ENCODE measurements at regions not wholly inside any gene's neighbourhood (a gene's known extent, or its start where the extent isn't known, plus 50 kb on each side); places are given as distances from the start of the nearest gene placed in this dataset.

- in situ Hi-C loops (cut with MboI; ENCODE audit: low pct_unique_long_range_greater_than_20kb, low sequenced_read_pairs, unreplicated experiment) = no loop called here
- TF ChIP-seq CTCF (IDR thresholded peaks at IDR 0.05; ENCODE audit: extremely low read depth, insufficient read depth, missing control alignments) = no peak
- DNase-seq (ENCODE audit: low spot score) = no peak
Observed at GRCh38 chr18:78685250-78685979, 294.2 kb upstream of the SALL3 start.

- in situ Hi-C loops (cut with MboI; ENCODE audit: low pct_unique_long_range_greater_than_20kb, low sequenced_read_pairs, unreplicated experiment) = no loop called here
- no peak for TF ChIP-seq CTCF (IDR thresholded peaks at IDR 0.05; ENCODE audit: extremely low read depth, insufficient read depth, missing control alignments)
- no peak for DNase-seq (ENCODE audit: low spot score)
Observed at GRCh38 chr18:78685980-78686530, 293.6 kb upstream of the SALL3 start.

- no peak for DNase-seq (ENCODE audit: low spot score)
- TF ChIP-seq CTCF (IDR thresholded peaks at IDR 0.05; ENCODE audit: extremely low read depth, insufficient read depth, missing control alignments) = no peak
- in situ Hi-C loops (cut with MboI; ENCODE audit: low pct_unique_long_range_greater_than_20kb, low sequenced_read_pairs, unreplicated experiment) = no loop called here
Observed at GRCh38 chr18:78686976-78687685, 292.5 kb upstream of the SALL3 start.

- in situ Hi-C loops (cut with MboI; ENCODE audit: low pct_unique_long_range_greater_than_20kb, low sequenced_read_pairs, unreplicated experiment) = no loop called here
- TF ChIP-seq CTCF (IDR thresholded peaks at IDR 0.05; ENCODE audit: extremely low read depth, insufficient read depth, missing control alignments) = no peak
- no peak for DNase-seq (ENCODE audit: low spot score)
Observed at GRCh38 chr18:78687736-78688135, 291.9 kb upstream of the SALL3 start.

- in situ Hi-C loops (cut with MboI; ENCODE audit: low pct_unique_long_range_greater_than_20kb, low sequenced_read_pairs, unreplicated experiment) = no loop called here
- DNase-seq (ENCODE audit: low spot score) = no peak
- TF ChIP-seq CTCF (IDR thresholded peaks at IDR 0.05; ENCODE audit: extremely low read depth, insufficient read depth, missing control alignments) = no peak
Observed at GRCh38 chr18:78688249-78688648, 291.4 kb upstream of the SALL3 start.

- in situ Hi-C loops (cut with MboI; ENCODE audit: low pct_unique_long_range_greater_than_20kb, low sequenced_read_pairs, unreplicated experiment) = no loop called here
- TF ChIP-seq CTCF (IDR thresholded peaks at IDR 0.05; ENCODE audit: extremely low read depth, insufficient read depth, missing control alignments) = no peak
- DNase-seq (ENCODE audit: low spot score) = no peak
Observed at GRCh38 chr18:78688916-78689315, 290.7 kb upstream of the SALL3 start.
